Large intestine (tissue), 3 donors: ENCODE measurements at regions not wholly inside any gene's neighbourhood (a gene's known extent, or its start where the extent isn't known, plus 50 kb on each side); places are given as distances from the start of the nearest gene placed in this dataset.

Source experiments
- DNase-seq, 2 donors: peaks; one replicate each; pipeline versions ENCODE4 v3.0.0 to v3.0.0-alpha.2; 2013
- H3K27ac ChIP-seq: one replicate; pipeline ENCODE4 v1.5.1; 2013; ENCODE audit warnings: low read length
- H3K27me3 ChIP-seq: 2 replicates; pipeline ENCODE4 v1.6.1; 2013; ENCODE audit warnings: low read length; ENCODE audit not compliant: control insufficient read depth, insufficient read depth
- H3K36me3 ChIP-seq: 2 replicates; pipeline ENCODE4 v1.6.1; 2013; ENCODE audit warnings: low read length; ENCODE audit not compliant: control insufficient read depth, insufficient read depth
- H3K4me1 ChIP-seq: one replicate; pipeline ENCODE4 v1.6.1; 2013; ENCODE audit warnings: low read length; ENCODE audit not compliant: control insufficient read depth, insufficient read depth
- H3K4me3 ChIP-seq: one replicate; pipeline ENCODE4 v1.5.1; 2013; ENCODE audit warnings: low read length
- H3K9me3 ChIP-seq: one replicate; pipeline ENCODE4 v1.6.1; 2013; ENCODE audit warnings: mild to moderate bottlenecking, low read depth, low read length, moderate library complexity; ENCODE audit not compliant: control insufficient read depth
- WGBS: methylation state at CpG from one replicate; pipeline ENCODE4 v1.1.5; 2013; ENCODE audit warnings: low lambda C conversion rate; ENCODE audit not compliant: insufficient coverage; 5-methylcytosine and 5-hydroxymethylcytosine counted together

DNA sequence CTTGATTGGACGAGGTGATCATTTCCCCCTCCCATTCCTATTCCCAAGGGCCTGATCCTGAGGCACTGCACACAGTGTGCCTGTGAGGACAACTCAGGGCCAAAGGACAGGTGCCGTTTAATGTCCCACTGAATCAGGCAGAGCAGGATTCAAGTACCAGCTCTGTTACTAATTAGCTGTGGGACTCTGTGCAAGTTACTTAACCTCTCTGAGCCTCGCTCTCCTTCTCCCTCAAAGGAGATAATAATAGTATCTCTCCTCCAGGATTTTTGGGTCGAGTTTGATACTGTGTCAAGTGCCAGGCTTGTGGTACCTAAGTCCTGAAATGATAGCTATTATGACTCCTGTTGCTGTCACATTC is 86.8 kb upstream of the NKD1 start:
- WGBS = 33% methylated on average over 1 of the region's 4 CpGs
- DNase-seq = no peak
- Histone ChIP-seq H3K27ac (no peak overlapping the region), H3K4me1 (no peaks in the 10 kb centered on the region), H3K36me3 (no peaks in the 10 kb centered on the region), H3K27me3 (peaks cover 20% of the 10 kb centered on the region), H3K9me3 (no peaks in the 10 kb centered on the region), H3K4me3 (no peak overlapping the region)

- no peak overlapping the region for H3K4me3 ChIP-seq
- H3K4me1 ChIP-seq = no peaks in the 10 kb centered on the region
- WGBS = no CpG with 5 or more reads among the region's 16 CpGs
- H3K27ac ChIP-seq = no peak overlapping the region
- peaks cover 25% of the 10 kb centered on the region for H3K27me3 ChIP-seq
- no peak for DNase-seq
- no peaks in the 10 kb centered on the region for H3K36me3 ChIP-seq
- no peaks in the 10 kb centered on the region for H3K9me3 ChIP-seq
Measured at GRCh38 chr16:50460538-50461399, 87.4 kb upstream of the NKD1 start.

DNA sequence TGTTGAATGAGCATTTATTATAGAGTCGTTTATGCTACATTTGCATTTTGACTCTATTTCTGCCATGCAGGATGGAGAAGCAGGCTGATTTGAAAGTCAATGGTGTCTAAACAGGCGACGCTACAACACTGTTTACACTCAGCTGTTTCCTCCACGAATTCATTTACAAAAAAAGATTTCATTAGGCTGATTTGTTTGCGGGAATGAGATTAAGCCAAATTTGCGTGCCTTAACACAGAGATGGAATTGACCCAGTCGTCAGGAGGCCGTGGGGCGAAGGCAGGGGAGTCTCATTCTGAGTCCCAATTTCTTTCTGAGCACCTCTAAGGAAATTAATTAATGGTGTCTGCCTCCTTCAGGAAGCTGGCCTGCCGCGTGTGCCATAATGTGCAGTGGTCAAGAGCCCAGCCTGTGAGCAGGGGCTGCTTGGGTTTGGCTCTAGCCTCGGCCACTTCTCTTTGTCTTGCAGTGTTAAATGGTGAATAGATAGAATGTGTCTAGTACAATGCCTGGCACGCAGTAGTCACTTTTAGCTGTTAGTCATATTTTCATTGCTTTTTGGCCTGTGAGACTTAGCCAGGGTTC is 88.6 kb upstream of the NKD1 start:
- Histone ChIP-seq H3K36me3 (no peaks in the 10 kb centered on the region), H3K27me3 (peaks cover 27% of the 10 kb centered on the region), H3K9me3 (no peaks in the 10 kb centered on the region), H3K27ac (no peak overlapping the region), H3K4me3 (no peak overlapping the region), H3K4me1 (no peaks in the 10 kb centered on the region)
- DNase-seq = no peak
- WGBS = no CpG with 5 or more reads among the region's 13 CpGs

GRCh38 chr16:50458667-50459495 is 89.3 kb upstream of the NKD1 start:
- no peak for DNase-seq
- no peaks in the 10 kb centered on the region for H3K4me1 ChIP-seq
- no peak overlapping the region for H3K4me3 ChIP-seq
- H3K36me3 ChIP-seq = no peaks in the 10 kb centered on the region
- no peak overlapping the region for H3K27ac ChIP-seq
- peaks cover 27% of the 10 kb centered on the region for H3K27me3 ChIP-seq
- no CpG with 5 or more reads among the region's 16 CpGs for WGBS
- no peaks in the 10 kb centered on the region for H3K9me3 ChIP-seq

DNA sequence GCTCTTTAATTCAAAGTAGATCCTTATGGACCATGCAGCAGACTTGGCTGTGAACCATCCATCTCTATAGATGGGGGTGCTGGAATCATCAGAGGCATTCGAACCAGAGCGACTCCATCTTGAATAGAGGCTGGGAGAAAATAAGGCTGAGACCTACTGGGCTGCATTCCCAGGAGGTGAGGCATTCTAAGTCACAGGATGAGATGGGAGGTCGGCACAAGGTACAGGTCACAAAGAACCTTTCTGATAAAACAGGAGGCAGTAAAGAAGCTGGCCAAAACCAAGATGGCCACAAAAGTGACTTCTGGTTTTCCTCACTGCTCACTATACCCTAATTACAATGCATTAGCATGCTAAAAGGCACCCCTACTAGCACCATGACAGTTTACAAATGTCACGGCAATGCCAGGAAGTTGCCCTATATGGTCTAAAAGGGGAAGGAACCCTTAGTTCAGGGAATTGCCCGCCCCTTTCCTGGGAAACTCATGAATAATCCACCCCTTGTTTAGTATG is 89.2 kb upstream of the BRD7 start:
- Histone ChIP-seq H3K36me3 (no peaks in the 10 kb centered on the region), H3K27ac (no peak overlapping the region), H3K27me3 (peaks cover 27% of the 10 kb centered on the region), H3K4me1 (no peaks in the 10 kb centered on the region), H3K9me3 (no peaks in the 10 kb centered on the region), H3K4me3 (no peak overlapping the region)
- no CpG with 5 or more reads among the region's 5 CpGs for WGBS
- no peak for DNase-seq

DNA sequence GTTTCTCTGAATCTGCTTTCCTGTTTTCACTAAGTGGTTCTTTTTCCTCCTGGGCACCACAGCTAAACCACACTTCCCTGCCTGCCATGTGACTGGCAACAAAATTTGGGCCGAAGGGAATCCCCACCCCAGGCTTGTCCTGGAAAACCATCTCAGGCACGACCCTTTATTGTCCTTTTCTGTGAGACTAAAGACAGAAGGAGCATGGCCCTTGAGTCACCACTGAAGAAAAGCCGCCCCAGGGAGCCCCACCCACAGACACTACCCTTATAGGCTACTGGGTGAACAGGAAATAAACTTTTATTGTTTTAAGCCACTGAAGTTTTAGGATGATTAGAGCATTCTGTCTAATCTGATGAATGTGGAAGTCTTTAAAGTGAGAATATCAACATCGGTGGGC is 88.6 kb upstream of the BRD7 start:
- H3K9me3 ChIP-seq = no peaks in the 10 kb centered on the region
- no peak overlapping the region for H3K4me3 ChIP-seq
- H3K27ac ChIP-seq = no peak overlapping the region
- H3K36me3 ChIP-seq = no peaks in the 10 kb centered on the region
- H3K4me1 ChIP-seq = no peaks in the 10 kb centered on the region
- WGBS = no CpG with 5 or more reads among the region's 4 CpGs
- no peak for DNase-seq
- peaks cover 25% of the 10 kb centered on the region for H3K27me3 ChIP-seq

DNA sequence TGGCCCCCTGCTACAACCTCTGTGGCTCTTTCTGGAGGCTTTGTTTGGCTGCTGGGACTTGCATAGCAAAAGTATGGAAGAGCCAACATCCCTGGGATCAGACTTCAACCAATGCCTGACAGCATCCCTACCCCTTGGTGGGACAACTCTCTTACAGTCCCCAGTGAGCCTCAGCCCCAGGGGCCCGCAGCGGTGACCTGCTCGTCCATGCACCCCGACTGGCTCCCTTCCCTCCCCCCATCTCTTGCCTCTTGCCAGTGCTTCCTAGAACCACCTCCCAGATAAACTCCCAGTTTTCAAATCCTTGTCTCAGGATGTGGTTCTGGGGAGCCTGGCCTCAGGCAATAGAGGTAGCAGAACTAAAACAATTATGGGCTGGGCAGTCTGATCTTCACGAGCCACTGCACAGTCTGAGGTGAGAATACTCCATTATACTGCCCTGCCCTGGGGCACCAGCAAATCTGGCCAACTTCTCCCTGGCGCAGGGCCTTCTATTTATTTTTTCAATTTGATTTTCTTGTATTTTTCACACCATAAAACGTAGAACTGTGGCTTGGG is 86.6 kb upstream of the BRD7 start:
- H3K4me3 ChIP-seq = no peak overlapping the region
- WGBS = 100% methylated on average over 1 of the region's 7 CpGs

GRCh38 chr16:50453446-50453845 is 84.7 kb upstream of the BRD7 start:
- Histone ChIP-seq H3K27ac (no peak overlapping the region), H3K27me3 (peaks cover 15% of the 10 kb centered on the region), H3K36me3 (no peaks in the 10 kb centered on the region), H3K4me3 (no peak overlapping the region), H3K9me3 (no peaks in the 10 kb centered on the region), H3K4me1 (no peaks in the 10 kb centered on the region)
- no peak for DNase-seq
- 100% methylated on average over 1 of the region's 7 CpGs for WGBS

More for the DNA sequence above, 86.6 kb upstream of the BRD7 start:
- H3K36me3 ChIP-seq = no peaks in the 10 kb centered on the region
- DNase-seq = no peak
- no peaks in the 10 kb centered on the region for H3K9me3 ChIP-seq
- no peaks in the 10 kb centered on the region for H3K4me1 ChIP-seq
- no peak overlapping the region for H3K27ac ChIP-seq
- peaks cover 25% of the 10 kb centered on the region for H3K27me3 ChIP-seq

DNA sequence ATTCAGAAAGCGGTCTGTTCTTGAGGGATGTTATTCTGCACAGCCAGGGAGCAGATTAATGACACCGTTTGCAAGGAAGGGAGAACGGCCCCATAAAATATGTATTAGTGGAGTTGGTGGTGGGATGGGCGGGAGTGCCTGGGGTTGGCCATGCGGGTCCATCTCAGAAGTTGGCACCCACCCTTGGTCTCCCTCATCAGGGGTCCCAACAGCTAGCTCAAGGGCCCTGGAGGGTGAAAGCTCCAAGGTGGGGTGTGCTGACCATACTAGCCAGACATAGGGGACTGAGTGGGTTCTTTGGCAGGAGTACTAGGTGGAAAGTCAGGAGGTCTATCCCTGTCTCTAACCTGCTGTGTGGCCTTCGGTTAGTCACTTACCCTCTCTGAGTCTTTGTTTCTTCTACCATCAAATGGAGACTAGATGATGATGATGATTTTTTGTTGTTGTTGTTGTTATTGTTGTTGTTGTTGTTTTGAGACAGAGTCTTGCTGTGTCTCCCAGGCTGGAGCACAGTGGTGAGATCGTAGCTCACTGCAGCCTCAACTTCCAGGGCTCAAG is 83.2 kb upstream of the BRD7 start:
- Histone ChIP-seq H3K9me3 (no peaks in the 10 kb centered on the region), H3K4me3 (no peak overlapping the region), H3K27me3 (peaks cover 20% of the 10 kb centered on the region), H3K4me1 (no peaks in the 10 kb centered on the region), H3K27ac (no peak overlapping the region), H3K36me3 (no peaks in the 10 kb centered on the region)
- 57% methylated on average over 1 of the region's 7 CpGs for WGBS
- DNase-seq = no peak

DNA sequence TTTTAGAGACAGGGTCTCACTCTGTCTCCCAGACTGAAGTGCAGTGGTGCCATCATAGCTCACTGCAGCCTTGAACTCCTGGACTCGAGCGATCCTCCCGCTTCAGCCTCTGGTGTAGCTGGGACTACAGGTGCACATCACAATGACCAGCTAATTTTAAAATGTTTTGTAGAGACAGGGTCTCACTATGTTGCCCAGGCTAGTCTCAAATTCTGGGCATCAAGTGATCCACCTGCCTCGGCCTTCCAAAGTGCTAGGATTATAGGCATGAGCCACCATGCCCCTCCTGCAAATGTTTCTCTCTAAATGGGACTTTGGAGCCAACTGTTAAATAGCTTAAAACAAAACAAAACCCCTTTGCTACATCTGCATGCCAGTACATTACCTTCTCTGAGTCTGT is 82.2 kb upstream of the BRD7 start:
- Histone ChIP-seq H3K36me3 (no peaks in the 10 kb centered on the region), H3K27ac (no peak overlapping the region), H3K4me3 (no peak overlapping the region), H3K27me3 (peaks cover 16% of the 10 kb centered on the region), H3K9me3 (no peaks in the 10 kb centered on the region), H3K4me1 (no peaks in the 10 kb centered on the region)
- no CpG with 5 or more reads among the region's 4 CpGs for WGBS
- no peak for DNase-seq
